Erythroblast (primary cell): ENCODE measurements at regions not wholly inside any gene's neighbourhood (a gene's known extent, or its start where the extent isn't known, plus 50 kb on each side); places are given as distances from the start of the nearest gene placed in this dataset.

ENCODE experiments used
- GATA1 ChIP-seq: IDR thresholded peaks from 2 replicates; pipeline ENCODE4 v1.6.1; 2011; ENCODE audit warnings: low read depth, mild to moderate bottlenecking, control low read depth, low read length, moderate library complexity
- POLR2A ChIP-seq: IDR thresholded peaks from 2 replicates; pipeline ENCODE4 v1.6.1; 2011; ENCODE audit warnings: mild to moderate bottlenecking, low read length

- TF ChIP-seq POLR2A (no peak), GATA1 (no peak)
These were observed 210.7 kb downstream of the MTX2 start for GRCh38 chr2:176479961-176480360.
